GM20000 (cell line): ENCODE measurements at regions not wholly inside any gene's neighbourhood (a gene's known extent, or its start where the extent isn't known, plus 50 kb on each side); places are given as distances from the start of the nearest gene placed in this dataset.

Experiments used
- DNase-seq: peaks from one replicate; pipeline ENCODE4 v3.0.0; 2012; ENCODE audit warnings: low spot score
- TF ChIP-seq, protein P1 (sequence below): IDR thresholded peaks from 2 replicates; pipeline ENCODE4 v1.5.1; 2012; ENCODE audit warnings: mild to moderate bottlenecking, control low read depth; ENCODE audit errors: extremely low read depth, missing control alignments

GRCh38 chr3:82079335-82079890 is 318.0 kb upstream of the GBE1 start:
- TF ChIP-seq, protein P1, sequence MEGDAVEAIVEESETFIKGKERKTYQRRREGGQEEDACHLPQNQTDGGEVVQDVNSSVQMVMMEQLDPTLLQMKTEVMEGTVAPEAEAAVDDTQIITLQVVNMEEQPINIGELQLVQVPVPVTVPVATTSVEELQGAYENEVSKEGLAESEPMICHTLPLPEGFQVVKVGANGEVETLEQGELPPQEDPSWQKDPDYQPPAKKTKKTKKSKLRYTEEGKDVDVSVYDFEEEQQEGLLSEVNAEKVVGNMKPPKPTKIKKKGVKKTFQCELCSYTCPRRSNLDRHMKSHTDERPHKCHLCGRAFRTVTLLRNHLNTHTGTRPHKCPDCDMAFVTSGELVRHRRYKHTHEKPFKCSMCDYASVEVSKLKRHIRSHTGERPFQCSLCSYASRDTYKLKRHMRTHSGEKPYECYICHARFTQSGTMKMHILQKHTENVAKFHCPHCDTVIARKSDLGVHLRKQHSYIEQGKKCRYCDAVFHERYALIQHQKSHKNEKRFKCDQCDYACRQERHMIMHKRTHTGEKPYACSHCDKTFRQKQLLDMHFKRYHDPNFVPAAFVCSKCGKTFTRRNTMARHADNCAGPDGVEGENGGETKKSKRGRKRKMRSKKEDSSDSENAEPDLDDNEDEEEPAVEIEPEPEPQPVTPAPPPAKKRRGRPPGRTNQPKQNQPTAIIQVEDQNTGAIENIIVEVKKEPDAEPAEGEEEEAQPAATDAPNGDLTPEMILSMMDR, result no peak
- no peak for DNase-seq

- DNase-seq, result no peak
- TF ChIP-seq, protein P1, result no peak
Observed at GRCh38 chr3:82078246-82078645, 316.8 kb upstream of the GBE1 start.

- no peak for DNase-seq
- TF ChIP-seq, protein P1, result no peak
Observed at GRCh38 chr3:82067420-82067819, 306.0 kb upstream of the GBE1 start.

DNA sequence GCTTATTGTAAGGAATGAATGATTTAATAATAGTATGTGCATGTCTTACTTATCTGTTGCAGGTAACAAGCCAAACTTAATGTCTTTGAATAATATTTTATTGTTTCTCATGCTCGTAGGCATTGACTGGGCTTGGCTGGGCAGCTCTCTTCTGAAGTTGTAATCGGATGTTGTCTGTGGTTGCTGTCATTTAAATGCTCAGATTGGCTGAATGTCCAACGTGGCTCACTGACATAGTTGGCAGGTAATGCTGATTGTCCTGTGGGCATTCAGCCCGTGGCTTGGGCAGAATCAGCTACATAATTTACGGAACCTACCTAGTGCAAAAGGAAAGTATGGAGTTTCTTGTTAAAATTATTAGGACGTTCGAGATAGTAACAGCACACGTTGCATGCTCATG is 297.4 kb upstream of the GBE1 start:
- TF ChIP-seq, protein P1, result no peak
- no peak for DNase-seq

DNA sequence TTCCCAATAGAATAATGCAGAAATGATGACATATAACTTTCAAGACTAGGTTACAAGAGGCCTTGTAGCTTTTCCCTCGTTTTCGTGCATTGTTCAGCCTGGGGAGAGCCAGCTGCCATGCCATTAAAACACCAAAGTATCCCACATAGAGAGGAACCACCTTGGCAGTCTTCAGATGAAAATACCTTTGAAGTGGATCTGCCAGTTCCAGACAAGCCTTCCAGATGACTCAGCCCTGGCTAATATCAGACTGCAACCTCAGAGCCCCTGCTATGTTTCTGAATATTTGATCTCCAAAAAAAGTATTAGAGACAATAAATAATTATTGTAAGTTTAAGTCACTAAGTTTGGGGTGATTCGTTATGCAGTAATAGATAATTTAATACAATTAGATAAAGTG is 294.3 kb upstream of the GBE1 start:
- DNase-seq, result no peak
- TF ChIP-seq, protein P1, result no peak

DNA sequence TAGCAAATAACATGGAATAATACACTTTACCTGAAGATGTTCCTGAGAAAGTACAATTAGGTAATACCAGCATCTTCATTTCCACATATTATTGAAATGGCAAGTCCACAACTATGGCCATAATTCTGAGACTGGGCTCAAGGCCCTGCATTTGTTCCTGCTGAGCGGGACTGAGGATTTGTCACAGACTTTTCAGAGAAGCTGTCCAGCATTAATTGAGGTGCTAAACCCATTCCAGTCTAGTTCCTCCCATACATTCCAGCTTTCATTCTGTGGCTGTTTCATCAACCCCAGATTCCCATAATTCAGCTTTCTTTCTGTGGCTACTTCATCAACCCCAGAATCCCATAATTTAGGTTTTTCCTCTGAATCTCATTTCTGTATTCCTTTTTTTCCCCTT is 293.4 kb upstream of the GBE1 start:
- no peak for DNase-seq
- TF ChIP-seq, protein P1, result no peak

DNA sequence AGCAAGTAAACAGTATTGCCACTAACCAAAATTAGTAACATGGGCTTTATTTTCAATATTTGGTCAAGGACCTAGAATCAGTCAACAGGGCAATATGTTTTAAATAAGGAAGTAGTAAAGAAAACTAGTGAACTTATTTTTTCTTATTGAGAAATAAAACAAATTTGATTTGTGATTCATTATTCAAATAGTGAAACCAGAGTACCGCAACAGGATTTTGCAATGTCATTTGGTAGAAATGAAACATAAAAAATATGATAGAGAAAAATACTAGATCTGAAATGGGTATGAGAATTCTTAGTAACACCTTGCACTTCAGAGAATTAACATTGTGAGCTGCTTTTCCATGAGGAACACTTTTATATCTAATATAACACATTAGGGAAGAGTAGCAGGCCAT is 291.8 kb upstream of the GBE1 start:
- DNase-seq, result no peak
- TF ChIP-seq, protein P1, result no peak
